NCI-H2196 (cell line): ENCODE measurements at regions not wholly inside any gene's neighbourhood (a gene's known extent, or its start where the extent isn't known, plus 50 kb on each side); places are given as distances from the start of the nearest gene placed in this dataset.

Experiments used
- DNase-seq: peaks from one replicate; lab custom pipeline; 2025; ENCODE audit not compliant: unreplicated experiment; lab: John Stamatoyannopoulos, UW

- DNase-seq, result no peak
These were observed 55.7 kb upstream of the OR5AN1 start for GRCh38 chr11:59302991-59303390.

- no peak for DNase-seq
These were observed 63.3 kb upstream of the OR5AN1 start for GRCh38 chr11:59295435-59295834.

DNA sequence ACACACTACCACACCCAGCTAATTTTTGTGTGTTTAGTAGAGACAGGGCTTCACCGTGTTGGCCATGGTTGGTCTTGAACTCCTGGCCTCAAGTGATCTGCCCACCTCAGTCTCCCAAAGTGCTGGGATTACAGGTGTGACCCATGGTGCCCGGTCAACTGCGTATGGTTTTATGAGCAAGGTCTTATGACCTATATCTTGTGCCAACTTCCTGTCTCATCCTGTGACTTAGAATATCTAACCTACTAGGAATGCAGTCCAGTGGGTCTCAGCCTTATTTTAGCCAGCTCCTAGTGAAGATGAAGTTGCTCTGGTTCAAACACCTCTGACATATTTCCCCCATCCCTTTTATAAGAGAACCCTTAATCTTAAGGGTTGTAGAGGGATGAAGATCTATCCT is 66.1 kb upstream of the OR5AN1 start:
- no peak for DNase-seq

DNA sequence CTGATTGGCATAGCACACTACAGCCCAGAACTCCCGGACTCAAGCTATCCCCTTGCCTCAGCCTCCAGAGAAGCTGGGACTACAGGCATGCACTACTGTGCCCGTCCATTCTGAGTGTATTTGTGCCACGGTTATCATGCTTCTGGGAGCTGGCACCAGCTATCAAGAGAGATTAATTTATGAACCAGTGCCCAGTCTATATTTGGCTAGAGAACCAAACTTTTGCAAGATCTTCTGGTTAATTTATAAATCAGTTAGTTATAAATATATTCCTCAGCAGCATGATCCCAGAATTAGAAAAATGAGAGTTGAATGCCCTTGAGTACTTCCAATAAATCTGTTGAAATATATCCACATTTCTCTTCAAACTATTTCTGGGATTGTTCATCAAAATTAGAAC is 67.5 kb upstream of the OR5AN1 start:
- no peak for DNase-seq

DNA sequence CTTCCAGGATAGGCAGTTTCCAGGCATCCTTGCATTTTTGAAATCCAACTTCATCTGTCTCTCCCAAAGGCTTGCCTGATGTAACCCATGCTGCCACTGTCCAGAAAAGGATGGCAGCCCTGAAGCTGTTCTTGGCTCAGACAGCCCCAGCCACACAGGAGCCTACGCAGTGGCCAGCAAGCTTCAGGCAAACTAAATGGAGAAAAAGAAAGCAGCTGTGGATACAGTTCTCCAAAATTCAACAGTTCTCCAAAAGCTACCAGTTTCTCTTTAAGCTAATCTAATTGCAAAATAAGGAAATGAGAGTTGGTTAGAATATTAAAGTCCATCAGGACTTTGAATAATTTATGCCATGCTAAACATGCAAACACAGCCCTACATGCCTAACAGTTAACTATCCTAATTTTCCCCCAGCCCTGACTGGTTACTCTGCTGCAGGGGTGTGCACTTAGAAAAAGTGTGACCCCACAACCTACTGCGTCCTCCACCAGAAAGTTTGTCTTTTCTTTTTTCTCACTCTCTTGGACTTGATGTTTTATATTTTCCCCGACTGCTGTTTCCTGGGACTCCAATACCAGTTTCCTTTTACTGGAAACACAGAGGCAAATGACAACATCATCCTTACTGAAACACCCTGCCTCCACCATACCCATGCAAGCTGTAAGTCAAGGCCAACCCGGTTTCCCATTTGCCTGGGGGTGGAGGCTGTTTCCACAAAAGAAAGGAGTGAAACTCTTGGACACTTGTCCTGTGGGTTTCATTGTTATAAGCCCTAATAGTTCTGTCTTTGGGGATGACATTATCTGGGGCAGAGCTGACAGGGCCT is 69.1 kb upstream of the OR5AN1 start:
- no peak for DNase-seq

DNA sequence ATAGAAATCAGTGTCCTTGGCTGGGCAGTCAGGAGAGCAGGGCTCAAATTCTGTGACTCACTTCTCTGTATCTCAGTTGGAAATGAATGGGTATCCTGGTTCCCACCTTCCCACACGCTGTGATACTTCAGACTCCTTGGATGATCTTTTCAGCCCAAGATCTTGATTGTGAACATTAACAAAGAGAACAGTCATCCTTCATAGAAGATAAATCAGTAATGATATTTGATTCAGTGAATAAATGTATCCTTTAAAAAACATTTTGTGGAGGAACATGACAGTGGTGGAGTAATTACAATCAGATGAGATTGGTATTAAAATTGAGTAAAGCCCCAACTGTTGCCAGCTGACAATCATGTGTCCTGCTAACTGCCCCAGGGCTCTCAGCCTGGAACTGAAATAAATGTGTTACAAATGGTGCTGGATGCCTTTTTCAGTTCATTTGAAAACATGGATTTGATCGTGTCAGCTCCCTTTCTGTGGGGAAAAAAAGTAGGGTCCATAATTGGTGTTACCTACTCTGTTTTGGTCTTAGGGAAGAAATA is 72.9 kb upstream of the OR5AN1 start:
- DNase-seq, result no peak

DNA sequence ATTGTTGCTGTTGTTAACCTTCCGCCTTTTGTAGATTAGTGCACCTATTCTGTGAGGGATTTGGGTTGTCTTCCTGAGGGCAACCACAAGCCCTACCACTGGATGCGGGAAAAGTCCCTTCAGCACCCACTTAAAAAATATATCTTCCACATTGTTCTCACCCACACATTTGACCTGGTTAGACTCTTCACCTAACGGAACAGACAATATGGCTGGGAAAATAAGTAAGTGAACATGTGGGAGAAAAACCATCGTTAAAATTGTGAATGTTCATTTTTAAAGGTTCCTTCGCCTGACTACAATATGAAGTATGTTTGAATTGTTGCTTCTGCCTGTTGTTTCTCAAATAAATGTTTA is 72.0 kb upstream of the MPEG1 start:
- no peak for DNase-seq

DNA sequence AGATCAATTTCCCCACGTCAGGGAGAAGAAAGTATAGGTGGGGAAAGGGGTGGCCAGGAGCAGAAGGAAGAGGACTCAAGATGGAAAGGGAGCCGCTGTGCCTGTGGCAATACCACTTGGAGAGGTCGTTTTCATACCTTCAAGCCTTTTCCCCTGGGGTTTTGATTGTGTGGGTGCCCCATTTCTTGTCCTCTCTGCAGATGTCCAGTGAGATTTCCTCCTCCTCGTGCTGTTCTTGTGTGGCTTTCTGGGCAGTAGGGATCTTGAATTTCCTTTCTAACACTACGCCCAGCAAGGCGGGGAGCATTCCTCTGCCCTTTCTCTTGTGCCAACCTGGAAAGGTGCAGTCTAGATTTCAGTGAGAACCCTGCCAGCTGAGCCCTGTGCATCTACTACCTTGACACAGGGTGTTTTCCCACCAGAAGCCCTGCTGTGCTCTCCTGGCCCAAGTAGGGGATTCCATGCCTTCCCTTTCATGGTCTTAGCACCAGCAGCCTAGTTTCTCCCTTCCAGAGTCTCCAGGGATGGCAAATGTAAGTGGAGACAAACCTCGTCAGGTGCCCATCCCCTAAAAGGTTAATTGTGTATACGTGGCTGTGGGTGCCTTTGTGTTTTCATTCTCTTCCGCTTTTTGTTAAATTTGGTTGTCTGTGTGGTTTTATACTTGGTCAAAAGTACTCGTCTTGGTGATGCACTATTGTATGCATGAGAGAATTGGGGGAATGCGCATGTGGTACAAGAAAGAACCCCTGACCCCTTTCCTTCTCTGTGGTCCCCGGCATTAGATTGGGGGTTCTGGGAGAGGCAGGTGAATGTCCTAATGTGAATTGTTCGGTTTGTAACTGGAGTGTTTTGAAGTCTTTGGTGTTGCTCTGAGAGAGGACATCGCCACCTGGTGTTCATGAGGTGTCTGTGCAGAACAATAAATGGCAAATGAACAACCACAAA is 71.4 kb upstream of the MPEG1 start:
- peak; percentile 47 for DNase-seq

- no peak for DNase-seq
These were observed 70.6 kb upstream of the MPEG1 start for GRCh38 chr11:59283311-59283710.

- DNase-seq, result no peak
These were observed 68.5 kb upstream of the MPEG1 start for GRCh38 chr11:59281177-59281576.

DNA sequence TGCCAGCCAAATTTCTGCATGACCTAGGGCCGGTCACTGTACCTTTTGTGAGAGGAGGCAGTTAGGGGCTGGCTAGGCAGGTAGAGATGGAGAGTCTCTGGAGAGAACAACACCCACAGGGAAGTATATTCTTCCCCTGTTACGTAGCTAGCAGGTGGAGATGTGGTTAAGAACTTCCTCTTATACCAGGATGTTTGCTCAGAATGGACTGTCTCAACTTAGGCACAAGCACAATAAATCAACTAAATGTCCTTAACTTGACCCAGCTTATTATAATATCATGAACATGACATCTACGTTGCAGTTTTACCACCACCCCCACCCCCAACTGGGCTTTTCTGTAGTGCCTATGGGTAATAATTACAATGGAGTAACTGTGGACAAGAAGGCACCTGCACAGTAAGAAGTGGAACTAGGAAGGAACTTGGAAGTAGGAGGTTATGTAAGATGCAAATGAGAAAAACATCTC is 60.7 kb upstream of the MPEG1 start:
- no peak for DNase-seq

DNA sequence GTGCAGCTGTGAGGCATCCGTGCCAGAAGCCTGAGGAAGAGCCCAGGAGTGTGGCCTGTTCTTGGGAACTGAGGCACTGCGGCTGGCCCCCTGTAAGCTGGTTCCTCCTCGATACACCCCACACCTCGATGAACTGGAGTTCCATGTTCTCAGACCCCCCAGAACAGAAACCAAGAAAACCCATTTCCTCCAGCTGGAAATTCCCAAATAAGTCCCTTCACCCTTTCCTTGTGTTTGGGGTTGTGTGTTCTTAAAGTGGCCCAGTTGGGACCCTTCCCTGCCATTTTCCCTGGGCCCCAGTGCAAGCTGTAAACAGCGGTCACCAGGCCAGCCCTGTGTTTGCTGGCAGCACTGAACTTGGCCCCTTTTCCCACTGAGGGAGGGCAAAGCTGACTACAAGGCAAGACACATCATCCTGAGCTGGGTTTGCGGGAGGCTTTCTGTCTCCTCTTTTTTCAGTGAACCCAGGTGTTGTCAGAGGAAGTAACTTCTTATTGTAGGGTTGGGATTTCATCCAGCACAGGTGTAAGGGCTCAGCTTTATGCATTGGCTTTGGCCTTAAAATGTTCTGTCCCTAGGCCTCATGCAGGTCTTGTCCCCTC is 60.1 kb upstream of the MPEG1 start:
- no peak for DNase-seq

DNA sequence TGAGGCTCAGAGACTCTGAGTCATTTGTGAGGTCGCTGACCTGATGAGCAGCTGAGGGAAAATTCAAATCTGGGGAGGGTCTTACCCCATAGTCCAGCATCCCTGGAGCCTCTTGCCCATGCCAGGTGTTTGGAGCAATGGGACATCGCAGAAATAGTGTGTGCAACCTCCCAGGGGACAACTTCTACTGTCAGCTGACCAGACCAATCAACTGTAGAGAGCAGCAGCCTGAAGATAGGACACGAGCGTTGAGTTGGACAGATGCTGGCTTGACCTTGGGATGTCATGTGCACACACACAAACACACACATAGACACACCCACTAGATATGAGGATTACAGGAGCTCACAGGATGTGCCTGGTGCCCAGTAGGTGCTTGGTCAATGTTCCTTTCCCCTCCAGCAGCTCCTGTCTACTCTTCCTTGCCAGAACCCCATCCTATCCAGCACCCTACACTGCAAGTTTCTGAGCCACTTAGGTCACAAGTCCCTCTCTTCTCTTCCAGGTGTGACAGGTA is 59.1 kb upstream of the MPEG1 start:
- DNase-seq, result no peak

DNA sequence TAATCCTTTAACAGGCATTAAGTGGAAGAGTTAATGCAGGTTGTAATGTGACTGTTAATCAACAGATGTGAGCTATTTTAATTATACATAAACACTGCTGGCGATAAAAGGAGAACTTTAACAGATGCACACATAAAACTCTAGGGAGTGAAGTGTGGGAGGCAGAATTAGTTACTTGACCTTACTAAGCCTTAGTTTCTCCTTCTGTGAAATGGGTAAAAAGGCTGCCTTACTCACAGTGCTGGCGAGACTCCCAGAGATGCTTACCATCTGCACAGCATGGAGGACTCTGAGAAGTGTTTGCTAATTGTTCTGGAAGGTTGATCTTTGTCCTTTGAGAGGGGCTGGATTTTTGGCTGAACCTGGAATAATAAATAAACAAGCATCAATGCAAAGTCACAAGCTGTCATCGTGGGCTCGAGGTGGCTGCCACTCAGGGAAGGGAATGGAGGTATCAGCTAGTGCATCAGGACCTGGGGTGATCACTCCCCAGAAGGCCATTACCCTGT is 58.6 kb upstream of the MPEG1 start:
- no peak for DNase-seq

DNA sequence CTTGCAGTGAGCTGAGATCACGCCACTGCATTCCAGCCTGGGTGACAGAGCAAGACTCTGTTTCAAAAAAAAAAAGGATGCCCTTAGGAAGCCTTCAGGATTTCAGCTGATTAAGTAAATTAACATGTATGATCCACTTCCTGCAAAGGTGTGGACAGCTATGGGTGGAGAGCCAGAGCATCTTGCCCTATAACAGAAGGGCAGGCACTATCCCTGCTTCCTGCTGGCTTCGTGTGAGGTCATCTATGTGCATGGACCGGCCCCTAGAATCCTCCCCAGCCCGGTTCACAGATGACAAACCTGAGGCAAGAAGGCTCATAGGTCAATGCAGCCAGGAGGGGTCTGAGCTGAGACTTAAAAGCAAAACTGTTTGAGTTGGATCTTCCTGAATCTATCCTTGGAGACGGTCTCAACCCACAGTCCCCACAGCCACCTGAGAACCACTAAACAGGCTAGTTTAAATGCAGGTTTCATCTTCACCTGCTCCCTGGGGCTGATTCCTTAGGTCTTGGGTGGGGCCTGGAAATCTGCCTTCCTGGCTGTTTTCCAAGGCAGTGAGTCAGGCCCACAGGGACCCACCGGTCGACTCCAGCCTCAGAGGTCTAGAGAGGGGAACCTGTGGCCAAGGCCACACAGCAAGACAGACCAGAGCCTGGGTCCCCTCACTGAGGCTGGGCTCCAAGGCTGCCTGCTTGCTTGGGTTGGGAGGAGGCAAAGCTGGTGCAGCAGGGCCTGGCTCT is 55.2 kb upstream of the MPEG1 start:
- no peak for DNase-seq

DNA sequence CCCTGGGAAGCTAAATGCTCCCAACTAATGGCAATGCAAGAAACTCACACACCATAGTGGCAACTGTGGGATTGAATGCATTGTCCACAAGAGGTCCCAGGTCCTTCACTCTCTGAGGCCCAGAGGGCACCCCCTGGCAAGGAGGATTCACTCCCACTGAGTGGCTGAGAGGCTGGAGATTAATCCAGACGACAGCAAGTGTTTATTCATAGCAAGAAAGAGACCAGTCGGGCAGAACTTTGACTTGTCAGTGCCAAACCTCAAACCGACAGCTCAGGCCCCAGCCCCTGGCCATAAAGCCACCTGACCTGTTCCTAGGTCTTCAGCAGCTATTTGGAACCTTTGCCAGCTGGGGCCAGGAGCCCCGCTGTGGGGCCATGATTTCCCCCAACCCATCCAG is 54.5 kb upstream of the MPEG1 start:
- no peak for DNase-seq

GRCh38 chr11:59266491-59266890 is 53.8 kb upstream of the MPEG1 start:
- DNase-seq, result no peak

GRCh38 chr11:59265735-59266134 is 53.0 kb upstream of the MPEG1 start:
- no peak for DNase-seq

DNA sequence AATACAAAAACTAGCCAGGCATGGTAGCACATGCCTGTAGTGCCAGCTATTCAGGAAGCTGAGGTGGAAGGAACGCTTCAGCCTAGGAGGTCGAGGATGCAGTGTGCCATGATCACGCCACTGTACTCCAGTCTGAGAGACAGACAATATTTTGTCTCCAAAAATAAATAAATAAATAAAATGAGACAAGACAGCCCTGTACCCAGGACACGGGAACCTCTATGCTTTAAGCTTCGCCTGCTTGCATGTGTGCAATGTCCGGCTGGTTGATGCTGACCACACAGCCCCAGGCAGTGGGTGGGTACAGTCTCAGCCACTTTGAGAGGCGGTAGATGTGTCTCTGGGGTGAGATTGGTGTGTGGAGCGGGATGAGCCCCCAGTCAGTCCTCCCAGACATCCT is 52.0 kb upstream of the MPEG1 start:
- no peak for DNase-seq

- DNase-seq, result peak; percentile 22
These were observed 50.6 kb upstream of the MPEG1 start for GRCh38 chr11:59263225-59263894.
